Activated T-cell treated with anti-CD3 and anti-CD28 coated beads for 1 hour (primary cell): ENCODE measurements at regions not wholly inside any gene's neighbourhood (a gene's known extent, or its start where the extent isn't known, plus 50 kb on each side); places are given as distances from the start of the nearest gene placed in this dataset.
A peak's percentile ranks its signal among the peaks of the same experiment; 100 is the strongest.

Experiments used
- DNase-seq: peaks from one replicate; pipeline ENCODE4 v3.0.0-alpha.2; 2020; ENCODE audit warnings: low read depth

DNA sequence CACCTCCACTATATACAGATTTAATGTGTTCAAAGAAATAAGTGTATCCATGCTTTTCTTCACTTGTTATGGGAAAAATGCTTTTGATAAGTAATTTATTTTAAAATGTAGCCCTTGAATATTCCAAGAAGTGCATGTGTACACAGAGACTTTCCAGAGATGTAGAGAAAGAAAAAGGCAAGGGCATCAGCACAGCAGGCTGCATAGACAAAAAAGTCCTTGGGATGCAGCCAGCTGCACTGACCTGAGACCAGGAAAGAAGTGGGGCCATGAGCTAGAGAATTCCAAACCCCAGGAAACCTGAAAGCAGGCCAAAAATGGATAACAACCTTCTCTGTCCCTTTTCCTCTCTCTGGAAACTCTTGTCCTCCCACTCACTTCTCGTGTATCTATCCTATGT lies 51.6 kb upstream of the PRDM8 start:
- no peak for DNase-seq

DNA sequence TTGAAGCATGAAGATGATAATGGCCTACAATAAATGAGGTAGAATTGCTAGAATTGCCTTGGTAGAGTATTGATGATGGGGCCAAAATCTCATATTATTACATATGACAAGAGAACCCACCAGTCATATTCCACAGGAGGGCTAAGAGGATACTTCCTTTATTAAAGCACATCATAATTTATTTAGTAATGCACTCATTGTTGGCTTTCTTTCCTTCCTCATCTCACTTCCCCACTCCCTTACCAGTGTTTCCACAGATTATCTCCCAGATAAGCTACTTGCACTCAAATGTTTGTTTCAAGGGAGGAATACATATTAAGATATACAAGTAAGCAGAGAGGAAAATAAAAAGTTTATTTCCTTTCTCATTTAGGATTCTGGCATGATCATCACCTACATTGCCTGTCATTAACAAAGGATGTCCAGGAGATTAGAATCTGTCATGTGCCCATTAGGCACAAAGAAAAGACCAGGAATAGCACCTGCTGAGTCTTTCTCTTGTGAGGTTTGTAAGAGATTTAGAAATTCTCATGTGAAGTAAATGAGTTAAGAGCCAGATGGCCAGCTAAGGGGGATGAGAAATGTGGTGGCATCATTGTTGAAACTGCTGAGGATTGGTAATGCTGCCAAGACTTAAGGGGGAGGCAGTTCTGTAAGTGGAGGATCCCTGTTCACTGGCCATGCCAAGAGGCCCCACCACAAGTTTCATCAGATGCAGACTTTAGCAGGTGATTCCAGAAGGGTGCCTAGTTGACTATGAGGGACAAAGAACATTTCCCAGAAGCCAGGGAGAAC lies 52.4 kb upstream of the PRDM8 start:
- DNase-seq = no peak

DNA sequence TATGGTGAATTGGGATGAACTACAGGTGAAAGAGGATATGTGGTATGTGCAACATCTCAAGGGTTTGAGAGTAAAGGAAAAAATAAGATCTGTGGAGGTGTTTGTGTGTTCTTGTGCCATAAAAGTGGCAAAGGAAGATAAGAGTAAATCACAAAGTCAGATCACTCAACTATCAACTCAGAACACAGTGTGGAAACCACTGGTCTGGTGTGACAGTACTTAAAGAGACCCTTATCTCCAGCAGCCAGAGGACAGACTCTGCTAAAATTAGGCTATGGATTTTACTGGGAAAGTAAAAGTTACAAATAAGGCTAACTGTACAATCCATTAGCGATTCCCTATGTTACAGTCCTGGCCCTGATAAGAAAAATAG lies 54.0 kb upstream of the PRDM8 start:
- DNase-seq = no peak

DNA sequence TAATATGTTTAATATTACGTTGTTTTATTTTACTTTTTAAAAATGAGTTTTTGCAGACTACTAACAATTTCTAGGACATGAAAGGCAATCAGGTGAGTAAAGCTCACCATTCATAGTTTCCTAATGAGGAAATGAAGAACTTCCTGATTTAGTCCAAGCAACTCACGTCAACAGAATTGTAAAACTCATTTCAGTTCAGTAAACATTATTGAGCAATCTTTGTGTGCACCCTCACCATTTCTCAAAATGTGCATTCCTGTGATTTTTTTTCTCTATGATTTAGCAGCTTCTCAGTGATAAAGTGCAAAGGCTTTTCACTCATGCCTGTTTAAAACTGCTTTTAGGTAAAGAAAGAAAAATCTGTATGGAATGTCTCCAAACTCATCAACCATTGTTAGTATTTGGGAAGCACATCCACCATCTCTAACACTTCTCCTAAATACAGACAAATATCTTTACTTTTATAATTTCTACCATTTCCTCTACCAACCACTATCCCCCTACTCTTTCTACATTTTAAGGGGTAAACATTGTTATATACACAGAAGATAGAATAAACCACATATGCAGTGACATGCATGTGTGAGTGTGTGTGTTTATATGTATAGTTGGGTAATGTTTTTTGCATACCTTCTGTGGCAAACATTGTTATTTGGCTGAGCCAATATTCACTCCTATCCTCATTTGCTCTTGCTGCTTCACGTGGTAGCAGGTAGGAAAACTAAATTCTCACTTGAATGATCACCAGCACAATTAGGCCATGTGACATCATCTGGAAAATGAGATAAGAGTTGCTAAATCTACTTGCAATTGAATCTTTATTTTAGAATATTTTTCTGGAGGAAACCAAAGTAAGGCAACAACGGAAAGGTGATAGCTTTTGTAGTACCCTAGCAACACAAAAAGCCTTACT lies 54.7 kb upstream of the PRDM8 start:
- DNase-seq = no peak

DNA sequence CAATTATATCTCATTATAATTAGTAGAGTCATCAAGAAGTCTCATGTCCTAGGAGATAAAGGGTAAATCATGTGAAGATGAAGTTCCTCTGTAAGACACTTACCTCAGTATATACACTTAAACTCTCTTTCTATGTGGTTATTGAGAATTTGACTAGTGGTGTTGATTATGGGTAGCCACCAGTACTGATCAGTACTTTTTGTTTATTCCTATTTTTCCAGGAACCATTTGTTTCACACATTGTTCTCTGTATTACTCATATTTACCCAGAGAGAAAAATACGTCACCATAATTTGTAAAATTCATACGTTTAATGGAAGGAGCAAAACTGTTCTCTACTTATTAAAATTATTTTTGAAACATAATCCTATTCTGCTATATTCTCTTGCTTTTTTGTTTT lies 55.8 kb upstream of the PRDM8 start:
- no peak for DNase-seq

DNA sequence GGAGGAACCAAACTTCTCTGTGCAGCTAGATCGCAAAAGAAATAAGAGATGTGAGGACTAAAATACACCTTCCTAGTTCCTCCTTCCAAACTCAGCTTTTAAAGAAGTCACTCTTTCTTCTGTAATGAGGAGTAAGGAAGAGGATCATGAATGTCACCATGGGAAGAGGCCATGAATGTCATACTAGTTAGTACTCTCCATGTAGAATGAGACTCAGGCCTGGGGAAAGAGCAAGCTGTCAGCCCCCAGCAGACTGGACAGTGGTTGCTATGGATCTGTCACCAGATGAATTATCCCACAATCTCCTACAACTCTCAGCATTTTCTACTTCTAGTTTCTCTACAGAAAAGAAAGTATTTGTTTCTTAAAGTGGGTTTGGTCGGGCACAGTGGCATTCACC lies 57.1 kb upstream of the PRDM8 start:
- no peak for DNase-seq

DNA sequence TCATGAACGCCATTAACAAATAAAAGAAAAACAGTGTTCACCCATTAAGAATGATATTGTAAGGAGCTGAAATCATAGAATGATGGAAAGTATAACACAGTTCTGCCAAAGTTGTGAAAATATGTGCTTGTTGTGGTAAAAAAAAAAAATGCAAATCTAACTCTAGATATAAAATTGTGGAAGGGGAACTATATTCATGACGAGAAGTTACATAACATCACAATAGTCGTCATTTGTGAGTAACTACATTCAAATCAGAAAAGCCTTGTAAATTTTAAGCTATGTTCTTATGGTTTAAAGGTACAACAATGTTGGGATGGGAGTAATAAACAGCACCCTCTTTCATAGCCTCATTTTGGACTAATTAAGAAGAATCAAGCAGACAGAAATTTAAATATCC lies 57.6 kb upstream of the PRDM8 start:
- no peak for DNase-seq

DNA sequence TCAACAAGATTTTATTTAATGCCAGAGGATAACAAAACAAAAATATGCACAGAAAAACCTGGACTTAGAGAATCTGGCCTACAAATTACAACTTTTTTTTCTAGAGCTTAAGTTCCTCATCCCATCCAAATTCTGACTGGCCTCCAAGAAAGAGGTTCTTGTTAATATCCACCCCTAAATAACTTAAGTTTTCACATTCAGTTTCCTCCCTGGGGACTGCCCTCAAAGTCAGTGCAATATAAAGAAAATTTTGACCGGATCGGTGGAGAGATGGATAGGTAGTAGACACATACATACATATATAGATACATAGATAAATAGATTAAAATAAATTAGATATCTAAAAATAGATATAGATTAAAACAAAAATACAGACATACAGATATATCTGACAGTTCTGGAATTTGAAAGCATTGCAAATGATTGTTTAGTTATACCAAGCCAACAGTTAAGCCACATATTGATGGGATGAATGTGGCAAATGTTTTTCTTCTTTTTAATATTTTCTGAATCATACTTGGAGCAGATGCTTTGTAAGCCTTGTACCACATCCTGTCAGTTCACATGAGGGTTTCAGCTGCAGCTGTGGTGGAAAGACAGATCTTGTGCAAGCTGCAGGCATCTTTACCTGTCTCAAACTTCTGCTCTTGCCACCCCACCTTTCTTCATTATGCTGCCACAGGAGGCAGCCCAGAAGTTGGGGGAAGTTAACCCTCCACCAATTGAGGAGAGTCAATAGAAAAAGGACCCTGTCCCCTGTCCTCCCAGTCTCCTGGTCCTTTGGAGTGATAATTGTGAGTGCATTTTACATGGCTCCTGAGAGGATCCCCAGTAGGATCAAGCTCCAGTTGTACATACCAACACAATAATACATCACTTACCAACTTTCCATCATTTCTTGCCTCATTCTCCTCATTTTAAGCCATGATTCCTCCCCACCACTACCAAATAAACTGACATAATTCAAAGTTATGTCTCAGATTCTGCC lies 58.5 kb upstream of the PRDM8 start:
- DNase-seq = peak; percentile 36

DNA sequence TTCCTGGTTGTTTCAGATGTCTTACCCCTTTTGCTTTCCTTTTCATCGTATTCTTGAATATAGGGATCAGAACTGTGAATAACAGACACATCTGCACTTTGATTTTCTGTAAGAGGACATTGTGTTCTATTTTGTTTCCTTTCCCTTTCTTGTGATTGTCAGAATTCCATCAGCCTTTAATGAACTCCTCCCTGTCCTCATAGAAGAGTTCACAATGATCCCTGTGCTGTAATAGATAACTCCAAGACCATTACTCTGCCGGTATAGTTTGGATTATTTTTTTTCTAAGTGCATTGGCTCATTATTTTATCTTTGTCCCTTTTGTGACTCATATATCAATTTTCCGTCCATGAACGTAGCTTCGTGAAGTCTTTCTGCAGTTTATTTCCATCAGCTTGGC lies 59.7 kb upstream of the PRDM8 start:
- no peak for DNase-seq

DNA sequence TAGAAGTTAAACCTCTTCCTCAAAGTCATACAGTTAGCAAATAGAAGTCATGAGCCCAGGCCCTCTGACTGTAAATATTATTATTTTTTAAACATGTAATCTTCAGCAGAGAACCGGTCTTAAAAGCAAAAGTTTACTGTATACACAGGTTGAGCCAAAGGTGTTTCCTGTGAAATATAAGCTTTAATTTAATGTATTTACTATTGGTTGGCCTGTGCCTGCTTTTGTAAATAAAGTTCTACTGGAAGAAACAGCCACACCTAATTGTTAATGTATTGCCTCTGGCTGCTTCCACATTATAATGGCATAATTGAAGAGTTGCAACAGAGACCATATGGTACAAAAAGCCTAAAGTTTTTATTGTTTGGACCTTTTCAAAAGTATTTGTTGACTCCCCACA lies 61.0 kb upstream of the PRDM8 start:
- DNase-seq = no peak

DNA sequence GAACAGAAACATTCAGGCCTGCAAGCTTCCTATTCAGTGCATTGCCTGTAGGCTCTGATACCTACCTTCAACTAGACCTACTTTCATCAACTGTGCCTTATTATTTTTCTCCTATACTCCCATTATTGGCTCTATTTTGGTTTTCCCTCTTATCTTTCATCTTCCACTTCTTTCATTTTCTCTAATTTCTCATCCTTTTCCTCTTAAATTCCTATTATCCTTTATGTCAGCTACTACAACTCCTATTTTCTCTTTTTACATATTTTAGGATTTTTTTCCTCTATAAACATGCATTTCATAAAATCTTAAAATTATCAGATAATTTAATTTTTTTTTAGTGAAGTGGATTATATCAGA lies 61.6 kb upstream of the PRDM8 start:
- no peak for DNase-seq

DNA sequence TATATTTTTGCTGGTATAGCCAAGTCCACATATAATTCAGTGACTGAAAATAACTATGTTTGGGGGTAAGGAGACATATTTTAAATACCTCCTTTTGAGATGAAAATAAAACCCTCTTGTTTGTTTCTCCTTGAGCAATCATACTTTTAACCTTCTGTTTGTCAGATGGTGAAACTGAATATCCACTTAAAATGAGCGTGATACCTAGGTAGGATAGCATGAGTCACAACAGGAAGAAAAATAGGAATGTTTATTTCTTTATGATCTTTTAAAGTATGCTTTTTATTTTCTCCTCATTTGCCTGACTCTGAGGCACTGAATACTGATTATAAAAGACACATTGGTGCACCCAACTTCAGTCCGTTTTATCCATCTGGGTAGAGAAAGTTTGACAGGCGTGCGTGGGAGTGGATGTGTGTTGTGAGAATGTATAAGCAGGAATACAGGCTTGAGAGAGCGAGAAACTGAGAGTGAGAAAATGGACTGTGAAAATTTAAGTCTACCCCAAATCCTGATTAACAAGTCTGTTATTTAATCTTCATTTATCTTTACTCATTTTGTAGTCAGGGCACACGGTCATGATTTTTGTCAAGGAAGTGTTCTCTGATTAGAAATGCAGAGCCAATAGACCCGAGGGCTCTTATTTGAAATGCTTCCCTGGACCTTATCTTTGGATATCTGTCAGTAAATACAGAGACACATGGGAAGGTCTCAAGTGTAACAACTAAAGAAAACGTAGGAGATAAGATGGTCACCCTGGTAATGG lies 62.1 kb upstream of the ANTXR2 start:
- DNase-seq = no peak

DNA sequence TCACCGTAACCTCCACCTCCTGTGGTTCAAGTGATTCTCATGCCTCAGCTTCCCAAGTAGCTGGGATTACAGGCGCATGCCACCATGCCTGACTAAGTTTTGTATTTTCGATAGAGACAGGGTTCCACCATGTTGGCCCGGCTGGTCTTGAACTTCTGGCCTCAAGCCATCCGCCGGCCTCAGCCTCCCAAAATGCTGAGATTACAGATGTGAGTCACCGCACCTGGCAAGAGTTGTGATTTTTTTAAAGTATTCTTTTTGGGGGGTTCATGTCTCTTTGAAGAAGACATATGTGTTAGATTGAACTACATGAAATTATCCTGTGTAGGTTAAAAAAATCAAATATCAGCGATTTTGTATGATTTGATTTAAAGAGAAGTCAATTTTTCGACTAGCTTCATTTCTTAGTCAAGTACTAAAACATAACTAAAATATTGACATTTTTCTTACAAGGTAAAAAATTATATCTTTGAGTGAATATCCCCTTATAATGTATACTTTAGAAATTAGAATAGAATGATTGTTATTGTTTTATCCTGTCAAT lies 60.3 kb upstream of the ANTXR2 start:
- no peak for DNase-seq

DNA sequence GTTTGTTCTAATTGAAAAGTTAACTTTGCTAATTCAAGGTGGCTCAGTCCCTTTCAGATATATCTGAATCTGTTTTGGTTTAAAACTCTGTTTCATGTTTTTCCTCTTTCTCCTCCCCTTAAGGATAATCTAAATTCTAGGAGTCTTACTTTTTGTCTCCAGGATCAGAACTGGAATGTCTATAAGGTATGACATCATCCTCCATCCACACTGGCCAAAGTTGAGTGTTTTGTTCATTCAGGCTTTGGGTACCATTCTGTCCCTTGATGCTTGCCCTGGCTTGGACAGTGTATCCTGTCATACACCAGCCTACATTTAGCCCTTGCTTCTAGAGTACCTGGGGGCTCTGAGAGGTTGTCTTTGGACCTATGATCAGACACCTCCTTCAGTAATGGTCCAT lies 56.8 kb upstream of the ANTXR2 start:
- DNase-seq = no peak

DNA sequence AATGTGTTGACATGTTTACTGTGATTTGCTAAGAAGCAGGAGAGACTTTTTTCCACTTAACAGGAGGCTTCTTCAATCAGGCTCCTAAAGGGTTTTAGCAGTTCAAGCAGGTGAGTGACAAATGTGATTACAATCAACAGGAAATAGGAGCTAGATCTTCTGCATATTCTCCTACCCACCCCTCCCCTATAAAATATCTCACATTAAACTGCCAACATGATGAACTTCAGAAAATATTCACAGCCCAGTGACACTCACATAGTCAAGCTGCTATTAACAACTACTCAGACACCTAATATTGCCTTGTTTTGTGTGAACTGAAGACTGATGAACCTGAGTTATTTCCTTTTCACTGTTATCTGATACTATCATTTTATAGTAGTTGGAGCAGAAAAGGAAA lies 55.9 kb upstream of the ANTXR2 start:
- no peak for DNase-seq

DNA sequence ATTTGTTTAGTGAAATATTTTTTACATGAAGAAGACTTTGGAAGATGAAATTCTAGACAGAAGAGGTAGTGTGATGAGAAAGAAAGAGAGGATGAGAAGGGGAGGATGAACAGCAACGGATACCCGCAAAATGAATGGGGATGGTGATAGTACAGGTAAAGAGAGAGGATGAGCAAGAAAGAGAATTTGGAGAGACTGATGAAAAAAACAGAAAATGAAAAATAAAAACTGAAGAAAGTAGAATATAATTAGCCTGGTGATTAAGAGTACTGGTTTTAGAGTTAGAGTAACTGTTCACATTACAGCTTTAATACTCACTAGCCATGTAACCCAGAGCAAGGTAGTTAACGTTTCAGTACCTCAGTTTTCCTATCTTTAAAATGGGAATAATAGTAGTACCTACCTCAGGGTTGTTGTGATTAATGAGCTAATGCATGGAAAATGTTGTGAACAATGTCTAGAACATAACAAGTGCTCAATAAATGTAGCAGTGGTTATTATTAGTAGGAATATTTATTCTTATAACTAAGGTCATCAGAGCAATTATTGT lies 54.9 kb upstream of the ANTXR2 start:
- no peak for DNase-seq

DNA sequence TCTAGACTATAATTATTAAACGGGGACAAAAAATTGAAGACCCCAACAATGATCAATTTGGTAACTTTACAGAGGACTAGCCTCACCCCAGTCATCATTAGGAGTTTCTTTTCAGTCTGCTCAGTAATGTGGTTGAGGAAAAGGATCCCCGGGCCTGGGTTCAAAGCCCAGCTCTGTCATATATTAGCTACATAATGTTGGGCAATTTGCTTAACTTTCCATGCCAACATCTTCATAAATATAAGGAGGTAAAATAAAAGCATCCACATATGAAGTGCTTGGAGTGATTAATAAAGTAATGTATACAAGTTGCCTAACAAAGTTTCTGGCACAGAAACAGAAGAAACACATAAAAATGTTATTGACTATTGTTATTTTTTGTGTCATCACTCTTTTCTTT lies 53.4 kb upstream of the ANTXR2 start:
- no peak for DNase-seq

DNA sequence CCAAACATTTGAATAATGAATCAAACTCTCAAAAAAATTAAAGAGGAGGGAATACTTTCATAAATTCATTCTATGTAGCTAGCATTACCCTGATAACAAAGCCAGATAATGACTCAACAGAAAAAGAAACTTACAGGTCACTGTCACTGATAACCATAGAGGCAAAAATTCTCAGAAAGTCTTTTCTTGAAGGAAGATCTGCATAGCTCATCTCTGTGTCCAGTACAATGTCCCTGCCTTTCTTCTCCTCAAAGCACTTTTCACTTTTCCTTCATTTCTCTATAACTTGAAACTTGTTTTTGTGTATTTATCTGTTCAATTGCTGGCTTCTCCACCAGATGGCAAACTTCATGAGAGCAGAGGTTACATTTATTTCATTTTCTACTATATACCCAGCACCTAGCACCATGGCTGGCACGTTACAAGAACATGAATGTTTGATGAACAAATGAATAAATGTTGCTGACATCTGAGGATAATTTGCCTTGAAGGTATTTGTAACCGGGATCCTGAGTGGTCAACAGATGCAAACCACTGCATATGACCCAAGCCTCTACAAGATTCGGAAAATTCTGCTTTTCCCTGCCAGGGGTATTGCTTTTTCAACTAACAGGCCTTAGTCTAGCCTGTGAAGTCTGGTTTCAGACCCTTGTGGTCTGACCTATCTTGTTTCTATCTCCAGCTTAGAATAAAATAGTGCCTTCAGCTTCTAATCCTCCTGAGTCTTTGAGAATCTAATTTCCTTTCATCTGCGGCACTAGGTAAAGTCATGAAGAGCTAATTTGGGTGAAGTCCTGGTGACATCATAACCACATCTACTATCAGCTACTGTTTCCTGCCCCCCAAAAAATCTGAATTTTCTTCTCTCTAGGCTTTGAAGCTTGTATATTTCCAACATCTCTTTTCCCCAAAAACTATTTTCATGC lies 52.5 kb upstream of the ANTXR2 start:
- peak; percentile 28 for DNase-seq

DNA sequence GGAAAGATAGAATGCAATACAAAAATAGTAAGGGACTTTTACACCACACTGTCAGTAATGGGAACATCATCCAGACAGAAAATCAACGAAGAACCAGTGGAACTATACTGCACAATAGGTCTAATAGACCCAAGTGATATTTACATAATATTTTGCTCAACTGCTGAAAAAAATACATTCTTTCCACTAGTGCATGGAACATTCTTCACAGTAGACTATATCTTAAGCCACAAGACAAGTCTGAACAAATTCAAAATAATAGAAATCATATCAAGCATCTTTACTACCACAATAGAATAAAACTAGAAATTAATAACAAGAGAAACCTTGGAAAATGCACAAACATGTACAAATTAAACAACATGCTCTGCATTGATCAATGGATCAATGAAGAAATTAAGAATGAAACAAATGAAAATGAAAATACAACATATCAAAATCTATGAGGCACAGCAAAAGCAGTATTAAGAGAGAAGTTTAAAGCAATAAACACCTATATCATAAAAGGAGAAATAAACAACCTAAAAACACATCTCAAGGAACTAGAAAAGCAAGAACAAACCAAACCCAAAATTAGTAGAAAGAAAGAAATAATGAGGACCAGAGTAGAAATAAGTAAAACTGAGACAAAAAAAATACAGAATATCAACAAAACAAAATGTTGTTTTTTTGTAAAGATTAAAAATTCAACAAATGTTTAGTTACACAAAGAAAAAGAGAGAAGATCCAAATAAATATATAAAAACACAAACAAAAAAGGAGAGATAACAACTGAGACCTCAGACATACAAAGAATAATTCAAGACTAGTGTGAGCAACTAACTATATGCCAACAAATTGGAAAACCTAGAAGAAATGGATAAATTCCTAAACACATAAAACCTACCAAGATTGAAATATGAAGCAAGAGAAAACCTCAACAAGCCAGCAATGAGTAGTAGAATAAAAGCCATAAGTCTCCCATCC lies 51.5 kb upstream of the ANTXR2 start:
- DNase-seq = no peak
